ENCODE measurements at regions not wholly inside any gene's neighbourhood (a gene's known extent, or its start where the extent isn't known, plus 50 kb on each side); places are given as distances from the start of the nearest gene placed in this dataset.

GRCh38 chr11:104259121-104259610 is 95.2 kb upstream of the PDGFD start:
- Histone ChIP-seq H3K27ac (ENCODE audit: low read depth, low read length, poor library complexity, severe bottlenecking) (no peak overlapping the region), H3K4me3 (ENCODE audit: low read depth, low read length, poor library complexity, severe bottlenecking) (no peak overlapping the region), H3K36me3 (ENCODE audit: insufficient read depth, low read length) (no peaks in the 10 kb centered on the region), H3K9me2 (ENCODE audit: insufficient read depth, low read length) (no peaks in the 10 kb centered on the region), H4K20me1 (ENCODE audit: insufficient read depth, low read length) (no peaks in the 10 kb centered on the region), H3K9me3 (ENCODE audit: low read length) (no peaks in the 10 kb centered on the region), H3K4me1 (ENCODE audit: insufficient read depth, low read length, poor library complexity, severe bottlenecking) (no peaks in the 10 kb centered on the region), H3K4me2 (ENCODE audit: low read length) (no peak overlapping the region), H2AFZ (ENCODE audit: low read length) (no peak overlapping the region), H3K79me2 (ENCODE audit: insufficient read depth, low read depth, low read length) (no peaks in the 10 kb centered on the region)
- ChIA-PET POLR2A (no interaction called here), CTCF (ENCODE audit: unreplicated experiment) (no interaction called here)
- intact Hi-C loops (cut with micrococcal nuclease; ENCODE audit: unreplicated experiment): no loop called here
- no peak for DNase-seq (ENCODE audit: low spot score)
- TF ChIP-seq EZH2phosphoT487 (IDR thresholded peaks at IDR 0.05; ENCODE audit: borderline replicate concordance, low read depth, low read length): no peak
- TF ChIP-seq CTCF (conservative IDR thresholded peaks at IDR 0.05; ENCODE audit: low read length): no peak
- no TSS peak for BruUV-seq (replicated peaks)

GRCh38 chr11:104256525-104256924 is 92.6 kb upstream of the PDGFD start:
- no peaks in the 10 kb centered on the region for H3K4me1 ChIP-seq (ENCODE audit: insufficient read depth, low read length, poor library complexity, severe bottlenecking)
- ChIA-PET CTCF (ENCODE audit: unreplicated experiment) (no interaction called here), POLR2A (interaction anchor here (0.6 kb wide), 1 partner anchor 942 kb away, joined by 3 read pairs; no protein-coding TSS in a partner anchor)
- no TSS peak for BruUV-seq (replicated peaks)
- no peaks in the 10 kb centered on the region for H3K79me2 ChIP-seq (ENCODE audit: insufficient read depth, low read depth, low read length)
- H3K27ac ChIP-seq (ENCODE audit: low read depth, low read length, poor library complexity, severe bottlenecking): no peak overlapping the region
- no peaks in the 10 kb centered on the region for H4K20me1 ChIP-seq (ENCODE audit: insufficient read depth, low read length)
- no peak for DNase-seq (ENCODE audit: low spot score)
- H2AFZ ChIP-seq (ENCODE audit: low read length): no peak overlapping the region
- no peaks in the 10 kb centered on the region for H3K9me2 ChIP-seq (ENCODE audit: insufficient read depth, low read length)
- H3K36me3 ChIP-seq (ENCODE audit: insufficient read depth, low read length): no peaks in the 10 kb centered on the region
- 0 out of 2 replicates have a peak, but pooled peaks have one; percentile 21 for TF ChIP-seq CTCF (conservative IDR thresholded peaks at IDR 0.05; ENCODE audit: low read length)
- TF ChIP-seq EZH2phosphoT487 (IDR thresholded peaks at IDR 0.05; ENCODE audit: borderline replicate concordance, low read depth, low read length): no peak
- no peak overlapping the region for H3K4me2 ChIP-seq (ENCODE audit: low read length)
- intact Hi-C loops (cut with micrococcal nuclease; ENCODE audit: unreplicated experiment): no loop called here
- H3K4me3 ChIP-seq (ENCODE audit: low read depth, low read length, poor library complexity, severe bottlenecking): no peak overlapping the region
- H3K9me3 ChIP-seq (ENCODE audit: low read length): no peaks in the 10 kb centered on the region

- H3K9me3 ChIP-seq (ENCODE audit: low read length): no peaks in the 10 kb centered on the region
- H3K4me2 ChIP-seq (ENCODE audit: low read length): no peak overlapping the region
- intact Hi-C loops (cut with micrococcal nuclease; ENCODE audit: unreplicated experiment): no loop called here
- POLR2A ChIA-PET: interaction anchor here (0.8 kb wide), 1 partner anchor 20 kb away, joined by 3 read pairs; no protein-coding TSS in a partner anchor
- H4K20me1 ChIP-seq (ENCODE audit: insufficient read depth, low read length): no peaks in the 10 kb centered on the region
- H3K9me2 ChIP-seq (ENCODE audit: insufficient read depth, low read length): no peaks in the 10 kb centered on the region
- peak; percentile 79 for TF ChIP-seq CTCF (conservative IDR thresholded peaks at IDR 0.05; ENCODE audit: low read length)
- no peak for TF ChIP-seq EZH2phosphoT487 (IDR thresholded peaks at IDR 0.05; ENCODE audit: borderline replicate concordance, low read depth, low read length)
- CTCF ChIA-PET (ENCODE audit: unreplicated experiment): no interaction called here
- H3K36me3 ChIP-seq (ENCODE audit: insufficient read depth, low read length): no peaks in the 10 kb centered on the region
- no peaks in the 10 kb centered on the region for H3K4me1 ChIP-seq (ENCODE audit: insufficient read depth, low read length, poor library complexity, severe bottlenecking)
- no peak overlapping the region for H3K4me3 ChIP-seq (ENCODE audit: low read depth, low read length, poor library complexity, severe bottlenecking)
- no TSS peak for BruUV-seq (replicated peaks)
- H2AFZ ChIP-seq (ENCODE audit: low read length): no peak overlapping the region
- no peaks in the 10 kb centered on the region for H3K79me2 ChIP-seq (ENCODE audit: insufficient read depth, low read depth, low read length)
- no peak overlapping the region for H3K27ac ChIP-seq (ENCODE audit: low read depth, low read length, poor library complexity, severe bottlenecking)
- peak; percentile 32 for DNase-seq (ENCODE audit: low spot score)
Observed at GRCh38 chr11:104254347-104254746, 90.4 kb upstream of the PDGFD start.
